ENCODE measurements at regions not wholly inside any gene's neighbourhood (a gene's known extent, or its start where the extent isn't known, plus 50 kb on each side); places are given as distances from the start of the nearest gene placed in this dataset.

GRCh38 chr6:91506509-91506908, 919.6 kb upstream of the MAP3K7 start:
- no peak overlapping the region for H3K27ac ChIP-seq (ENCODE audit: low read depth, low read length, poor library complexity, severe bottlenecking)
- intact Hi-C loops (cut with micrococcal nuclease; ENCODE audit: unreplicated experiment): no loop called here
- DNase-seq (ENCODE audit: low spot score): no peak
- TF ChIP-seq, protein P1, sequence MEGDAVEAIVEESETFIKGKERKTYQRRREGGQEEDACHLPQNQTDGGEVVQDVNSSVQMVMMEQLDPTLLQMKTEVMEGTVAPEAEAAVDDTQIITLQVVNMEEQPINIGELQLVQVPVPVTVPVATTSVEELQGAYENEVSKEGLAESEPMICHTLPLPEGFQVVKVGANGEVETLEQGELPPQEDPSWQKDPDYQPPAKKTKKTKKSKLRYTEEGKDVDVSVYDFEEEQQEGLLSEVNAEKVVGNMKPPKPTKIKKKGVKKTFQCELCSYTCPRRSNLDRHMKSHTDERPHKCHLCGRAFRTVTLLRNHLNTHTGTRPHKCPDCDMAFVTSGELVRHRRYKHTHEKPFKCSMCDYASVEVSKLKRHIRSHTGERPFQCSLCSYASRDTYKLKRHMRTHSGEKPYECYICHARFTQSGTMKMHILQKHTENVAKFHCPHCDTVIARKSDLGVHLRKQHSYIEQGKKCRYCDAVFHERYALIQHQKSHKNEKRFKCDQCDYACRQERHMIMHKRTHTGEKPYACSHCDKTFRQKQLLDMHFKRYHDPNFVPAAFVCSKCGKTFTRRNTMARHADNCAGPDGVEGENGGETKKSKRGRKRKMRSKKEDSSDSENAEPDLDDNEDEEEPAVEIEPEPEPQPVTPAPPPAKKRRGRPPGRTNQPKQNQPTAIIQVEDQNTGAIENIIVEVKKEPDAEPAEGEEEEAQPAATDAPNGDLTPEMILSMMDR (conservative IDR thresholded peaks at IDR 0.05; ENCODE audit: low read depth, low read length): no peak
- TF ChIP-seq EZH2 (IDR thresholded peaks at IDR 0.05; ENCODE audit: borderline replicate concordance, low read depth, low read length, poor library complexity, severe bottlenecking): no peak
- ChIA-PET POLR2A (ENCODE audit: low non-redundant PET) (no interaction called here), CTCF (no interaction called here)
- H3K27me3 ChIP-seq (replicated peaks; ENCODE audit: insufficient read depth, low read depth, low read length, poor library complexity): no peaks in the 10 kb centered on the region
- no peaks in the 10 kb centered on the region for H3K4me1 ChIP-seq (ENCODE audit: insufficient read depth, low read length, poor library complexity, severe bottlenecking)
- no TSS peak for BruUV-seq (replicated peaks)
- no peaks in the 10 kb centered on the region for H3K9me3 ChIP-seq (ENCODE audit: low read depth, low read length, poor library complexity, severe bottlenecking)
- H3K4me3 ChIP-seq (ENCODE audit: low read depth, low read length, poor library complexity, severe bottlenecking): no peak overlapping the region
- no peaks in the 10 kb centered on the region for H3K36me3 ChIP-seq (ENCODE audit: insufficient read depth, low read length, poor library complexity, severe bottlenecking)

GRCh38 chr6:91505199-91505598, 918.3 kb upstream of the MAP3K7 start:
- Histone ChIP-seq H3K4me1 (ENCODE audit: insufficient read depth, low read length, poor library complexity, severe bottlenecking) (no peaks in the 10 kb centered on the region), H3K36me3 (ENCODE audit: insufficient read depth, low read length, poor library complexity, severe bottlenecking) (no peaks in the 10 kb centered on the region), H3K9me3 (ENCODE audit: low read depth, low read length, poor library complexity, severe bottlenecking) (no peaks in the 10 kb centered on the region), H3K27me3 (replicated peaks; ENCODE audit: insufficient read depth, low read depth, low read length, poor library complexity) (no peaks in the 10 kb centered on the region), H3K4me3 (ENCODE audit: low read depth, low read length, poor library complexity, severe bottlenecking) (no peak overlapping the region), H3K27ac (ENCODE audit: low read depth, low read length, poor library complexity, severe bottlenecking) (no peak overlapping the region)
- no peak for DNase-seq (ENCODE audit: low spot score)
- intact Hi-C loops (cut with micrococcal nuclease; ENCODE audit: unreplicated experiment): no loop called here
- ChIA-PET CTCF (no interaction called here), POLR2A (ENCODE audit: low non-redundant PET) (no interaction called here)
- TF ChIP-seq, protein P1 (conservative IDR thresholded peaks at IDR 0.05; ENCODE audit: low read depth, low read length): no peak
- TF ChIP-seq EZH2 (IDR thresholded peaks at IDR 0.05; ENCODE audit: borderline replicate concordance, low read depth, low read length, poor library complexity, severe bottlenecking): no peak
- no TSS peak for BruUV-seq (replicated peaks)

- H3K27me3 ChIP-seq (replicated peaks; ENCODE audit: insufficient read depth, low read depth, low read length, poor library complexity): no peaks in the 10 kb centered on the region
- H3K4me1 ChIP-seq (ENCODE audit: insufficient read depth, low read length, poor library complexity, severe bottlenecking): no peaks in the 10 kb centered on the region
- TF ChIP-seq, protein P1 (conservative IDR thresholded peaks at IDR 0.05; ENCODE audit: low read depth, low read length): no peak
- TF ChIP-seq EZH2 (IDR thresholded peaks at IDR 0.05; ENCODE audit: borderline replicate concordance, low read depth, low read length, poor library complexity, severe bottlenecking): no peak
- no peaks in the 10 kb centered on the region for H3K9me3 ChIP-seq (ENCODE audit: low read depth, low read length, poor library complexity, severe bottlenecking)
- intact Hi-C loops (cut with micrococcal nuclease; ENCODE audit: unreplicated experiment): no loop called here
- no peak overlapping the region for H3K4me3 ChIP-seq (ENCODE audit: low read depth, low read length, poor library complexity, severe bottlenecking)
- BruUV-seq (replicated peaks): no TSS peak
- DNase-seq (ENCODE audit: low spot score): no peak
- H3K36me3 ChIP-seq (ENCODE audit: insufficient read depth, low read length, poor library complexity, severe bottlenecking): no peaks in the 10 kb centered on the region
- ChIA-PET CTCF (no interaction called here), POLR2A (ENCODE audit: low non-redundant PET) (no interaction called here)
- no peak overlapping the region for H3K27ac ChIP-seq (ENCODE audit: low read depth, low read length, poor library complexity, severe bottlenecking)
These were observed 915.1 kb upstream of the MAP3K7 start for GRCh38 chr6:91501930-91502329.

Measured in A673 (cell line).